SK-N-SH (cell line): ENCODE measurements at regions not wholly inside any gene's neighbourhood (a gene's known extent, or its start where the extent isn't known, plus 50 kb on each side); places are given as distances from the start of the nearest gene placed in this dataset.

Experiments used
- CTCF ChIA-PET: fragments of 300-600, 350-600 bp; formaldehyde crosslinking; extraction: SDS; loops from one replicate; lab custom pipeline; 2021; lab: Yijun Ruan, JAX
- POLR2A ChIA-PET: fragments of 350-600 bp; sonication (Branson Sonifier 250); formaldehyde crosslinking; extraction: SDS; loops from one replicate; lab custom pipeline; 2020; ENCODE audit warnings: antibody characterized with exemption, inconsistent platforms; lab: Yijun Ruan, JAX
- DNase-seq: peaks from one replicate; pipeline ENCODE4 v3.0.0; 2012
- H2AFZ ChIP-seq: fragments of 200-600 bp; sonication (generic); 2 replicates; pipeline ENCODE4 v1.8.1; 2016; ENCODE audit warnings: antibody characterized with exemption, mild to moderate bottlenecking, low read depth
- H3F3A ChIP-seq: fragments of 200-600 bp; sonication (generic); replicated peaks from 2 replicates; pipeline ENCODE3; 2016; ENCODE audit warnings: antibody characterized with exemption, mild to moderate bottlenecking; ENCODE audit not compliant: insufficient read depth
- H3K27ac ChIP-seq, 2 experiments: fragments of 200-500 bp in 1 of 2; fragments of 200-600 bp in 1 of 2; sonication (Bioruptor generic) in 1 of 2; sonication (generic), shearing (Covaris generic) in 1 of 2; 2 replicates each; pipeline versions ENCODE4 v1.5.1 to v1.6.1; 2014 to 2016; ENCODE audit warnings: low read depth in 2 of 2, inconsistent platforms in 1 of 2, low read length in 1 of 2, mild to moderate bottlenecking in 1 of 2, mixed read lengths in 1 of 2
- H3K27me3 ChIP-seq: fragments of 200-600 bp; sonication (generic), shearing (Covaris generic); 2 replicates; pipeline ENCODE4 v1.6.1; 2016; ENCODE audit warnings: mixed run types; ENCODE audit not compliant: insufficient read depth
- H3K36me3 ChIP-seq, 2 experiments: fragments of 200-500 bp in 1 of 2; fragments of 200-600 bp in 1 of 2; sonication (Bioruptor generic) in 1 of 2; sonication (generic) in 1 of 2; replicated peaks in 1 of 2; 2 replicates each; pipeline versions ENCODE3 to v1.5.1; 2014 to 2016; ENCODE audit warnings: low read length in 1 of 2, mild to moderate bottlenecking in 1 of 2; ENCODE audit not compliant: insufficient read depth in 2 of 2, control insufficient read depth in 1 of 2
- H3K4me1 ChIP-seq, 2 experiments: fragments of 200-500 bp in 1 of 2; fragments of 200-600 bp in 1 of 2; sonication (Bioruptor generic) in 1 of 2; sonication (generic), shearing (Covaris generic) in 1 of 2; 2 replicates each; pipeline versions ENCODE4 v1.5.1 to v1.6.1; 2014 to 2016; ENCODE audit warnings: low read depth in 1 of 2, low read length in 1 of 2, mixed run types in 1 of 2; ENCODE audit not compliant: insufficient read depth in 2 of 2, control insufficient read depth in 1 of 2
- H3K4me2 ChIP-seq: fragments of 200-600 bp; sonication (generic), shearing (Covaris generic); 2 replicates; pipeline ENCODE4 v1.6.1; 2017; ENCODE audit warnings: mixed run types
- H3K4me3 ChIP-seq, 2 experiments: fragments of 200-500 bp in 1 of 2; fragments of 200-600 bp in 1 of 2; sonication (Bioruptor generic) in 1 of 2; sonication (generic), shearing (Covaris generic) in 1 of 2; 2 replicates each; pipeline versions ENCODE4 v1.5.1 to v1.8.1; 2014 to 2016; ENCODE audit warnings: low read depth in 2 of 2, inconsistent platforms in 1 of 2, low read length in 1 of 2, mild to moderate bottlenecking in 1 of 2, mixed read lengths in 1 of 2, moderate library complexity in 1 of 2
- H3K79me2 ChIP-seq: fragments of 200-600 bp; sonication (generic); 2 replicates; pipeline ENCODE4 v1.8.1; 2017; ENCODE audit warnings: mild to moderate bottlenecking; ENCODE audit not compliant: insufficient read depth
- H3K9ac ChIP-seq: fragments of 200-600 bp; sonication (generic); 2 replicates; pipeline ENCODE4 v1.6.1; 2017; ENCODE audit warnings: mixed run types
- H3K9me2 ChIP-seq: fragments of 200-600 bp; sonication (generic); 2 replicates; pipeline ENCODE4 v1.6.1; 2017; ENCODE audit warnings: mixed run types
- H3K9me3 ChIP-seq: fragments of 200-600 bp; sonication (generic); 2 replicates; pipeline ENCODE4 v1.6.1; 2017; ENCODE audit warnings: mixed run types, mild to moderate bottlenecking, moderate library complexity
- H4K20me1 ChIP-seq: fragments of 200-600 bp; sonication (generic); 2 replicates; pipeline ENCODE4 v1.6.1; 2017; ENCODE audit warnings: mild to moderate bottlenecking, mixed run types; ENCODE audit not compliant: insufficient read depth
- CTCF ChIP-seq: fragments of 200-600 bp; sonication (generic); IDR thresholded peaks from 2 replicates; pipeline ENCODE4 v1.6.1; 2017; ENCODE audit warnings: antibody characterized with exemption, mild to moderate bottlenecking, moderate library complexity
- EP300 ChIP-seq, 2 experiments: IDR thresholded peaks; 2 replicates each; pipeline versions ENCODE4 v1.4.0 to v1.6.1; 2012; ENCODE audit warnings: borderline replicate concordance in 1 of 2, low read depth in 1 of 2, low read length in 1 of 2
- EZH2phosphoT487 ChIP-seq: fragments of 200-600 bp; sonication (generic); IDR thresholded peaks from 2 replicates; pipeline ENCODE4 v1.6.1; 2017; ENCODE audit warnings: low read depth, mixed run types, mild to moderate bottlenecking, antibody characterized with exemption, moderate library complexity, borderline replicate concordance
- FOXM1 ChIP-seq: IDR thresholded peaks from 2 replicates; pipeline ENCODE4 v1.4.0; 2012; ENCODE audit warnings: low read depth, mild to moderate bottlenecking
- GABPA ChIP-seq: IDR thresholded peaks from 2 replicates; pipeline ENCODE4 v1.4.0; 2012; ENCODE audit warnings: low read depth, mild to moderate bottlenecking
- GATA2 ChIP-seq: sonication (generic); formaldehyde crosslinking; IDR thresholded peaks from 2 replicates; pipeline ENCODE4 v1.5.0; 2020; ENCODE audit warnings: mild to moderate bottlenecking, missing genetic modification reagents
- IRF3 ChIP-seq: fragments of 150-350 bp; IDR thresholded peaks from 2 replicates; pipeline ENCODE4 v1.6.1; 2016; ENCODE audit warnings: mild to moderate bottlenecking, low read depth, low read length
- NRF1 ChIP-seq: IDR thresholded peaks from 2 replicates; pipeline ENCODE4 v1.6.1; 2012; ENCODE audit warnings: low read depth, mild to moderate bottlenecking, low read length
- PBX3 ChIP-seq: IDR thresholded peaks from 2 replicates; pipeline ENCODE4; 2012
- POLR2AphosphoS5 ChIP-seq: IDR thresholded peaks from 2 replicates; pipeline ENCODE4 v1.6.1; 2012; ENCODE audit warnings: low read depth, low read length
- RCOR1 ChIP-seq: fragments of 150-350 bp; IDR thresholded peaks from 2 replicates; pipeline ENCODE4 v1.6.1; 2017; ENCODE audit warnings: antibody characterized with exemption, low read length
- REST ChIP-seq: IDR thresholded peaks from 2 replicates; pipeline ENCODE4 v1.6.1; 2012; ENCODE audit warnings: mild to moderate bottlenecking, low read depth, low read length, moderate library complexity
- RFX5 ChIP-seq: IDR thresholded peaks from 2 replicates; pipeline ENCODE4 v1.6.1; 2012; ENCODE audit warnings: mild to moderate bottlenecking, improper control_type of control experiment, low read length
- SIN3A ChIP-seq: IDR thresholded peaks from 2 replicates; pipeline ENCODE4 v1.6.1; 2012; ENCODE audit warnings: low read depth, mild to moderate bottlenecking, low read length, moderate library complexity, borderline replicate concordance
- SMC3 ChIP-seq: IDR thresholded peaks from 2 replicates; pipeline ENCODE4 v1.6.1; 2012; ENCODE audit warnings: low read depth, low read length, improper control_type of control experiment
- USF2 ChIP-seq: fragments of 150-350 bp; IDR thresholded peaks from 2 replicates; pipeline ENCODE4 v1.6.1; 2017; ENCODE audit warnings: antibody characterized with exemption, low read length, low read depth, borderline replicate concordance
- YY1 ChIP-seq: IDR thresholded peaks from 2 replicates; pipeline ENCODE4 v1.4.0; 2012; ENCODE audit warnings: low read depth, mild to moderate bottlenecking
- ZBTB33 ChIP-seq: IDR thresholded peaks from 2 replicates; pipeline ENCODE4 v1.4.0; 2012; ENCODE audit warnings: low read depth, borderline replicate concordance
- WGBS: methylation state at CpG from one replicate; pipeline ENCODE4 v1.1.6; 2017; ENCODE audit warnings: low lambda C conversion rate; 5-methylcytosine and 5-hydroxymethylcytosine counted together

- TF ChIP-seq NRF1 (no peak), RFX5 (no peak), SMC3 (no peak), EZH2phosphoT487 (no peak), CTCF (no peak), RCOR1 (no peak), FOXM1 (no peak), ZBTB33 (no peak)
- TF ChIP-seq, all 33 proteins: peak for 0
Observed at GRCh38 chr10:111486346-111486745, 409.5 kb downstream of the ADRA2A start (continued).

GRCh38 chr10:111488668-111489067 is 411.8 kb downstream of the ADRA2A start:
- Histone ChIP-seq H3K36me3 (no peaks in the 10 kb centered on the region), H4K20me1 (no peaks in the 10 kb centered on the region), H3K27me3 (no peaks in the 10 kb centered on the region), H3F3A (no peaks in the 10 kb centered on the region), H3K9me2 (no peaks in the 10 kb centered on the region), H2AFZ (no peak overlapping the region), H3K4me1 (no peaks in the 10 kb centered on the region), H3K27ac (no peak overlapping the region), H3K4me2 (no peak overlapping the region), H3K79me2 (no peaks in the 10 kb centered on the region), H3K4me3 (no peak overlapping the region), H3K9me3 (no peaks in the 10 kb centered on the region), H3K9ac (no peak overlapping the region)
- CTCF ChIA-PET = no interaction called here
- DNase-seq = no peak
- TF ChIP-seq POLR2AphosphoS5 (no peak), YY1 (no peak), USF2 (no peak), EP300 (IDR thresholded peaks at IDR 0.05; ENCODE audit: borderline replicate concordance in 1 of 2, low read depth in 1 of 2, low read length in 1 of 2) (no peak), IRF3 (no peak), REST (no peak), PBX3 (no peak), ZBTB33 (no peak), SIN3A (no peak), GATA2 (no peak), GABPA (no peak)
- WGBS = 0% methylated on average over 2 of the region's 2 CpGs
- POLR2A ChIA-PET = no interaction called here
